CD4-positive, alpha-beta T cell treated with Interferon alpha-2 for 1 hour (primary cell): ENCODE measurements at regions not wholly inside any gene's neighbourhood (a gene's known extent, or its start where the extent isn't known, plus 50 kb on each side); places are given as distances from the start of the nearest gene placed in this dataset.
A peak's percentile ranks its signal among the peaks of the same experiment; 100 is the strongest.
"Not testable (repeated sequence)": the region's sequence is repeated elsewhere in the genome, so short reads cannot be mapped to it uniquely, and the experiment has no call there.

Experiments
- DNase-seq, 2 donors: peaks; one replicate each; pipeline ENCODE4 v3.0.0-alpha.2; 2020 to 2022

GRCh38 chr5:136738829-136739228 is 373.5 kb upstream of the TRPC7 start:
- no peak for DNase-seq

GRCh38 chr5:136736021-136736420 is 370.7 kb upstream of the TRPC7 start:
- DNase-seq = no peak

GRCh38 chr5:136735611-136736010 is 370.3 kb upstream of the TRPC7 start:
- DNase-seq = not testable (repeated sequence)

GRCh38 chr5:136734628-136735027 is 369.3 kb upstream of the TRPC7 start:
- DNase-seq = no peak

- no peak for DNase-seq
Observed at GRCh38 chr5:136732751-136733150, 367.4 kb upstream of the TRPC7 start.

- no peak for DNase-seq
Observed at GRCh38 chr5:136731241-136731900, 366.0 kb upstream of the TRPC7 start.

GRCh38 chr5:136730426-136730825 is 365.1 kb upstream of the TRPC7 start:
- DNase-seq = no peak

- no peak for DNase-seq
Observed at GRCh38 chr5:136729901-136730355, 364.6 kb upstream of the TRPC7 start.

GRCh38 chr5:136726506-136726905 is 361.2 kb upstream of the TRPC7 start:
- no peak for DNase-seq

- no peak for DNase-seq
Observed at GRCh38 chr5:136724161-136724560, 358.8 kb upstream of the TRPC7 start.

GRCh38 chr5:136722581-136722980 is 357.2 kb upstream of the TRPC7 start:
- DNase-seq = no peak

GRCh38 chr5:136722086-136722485 is 356.7 kb upstream of the TRPC7 start:
- no peak for DNase-seq

- DNase-seq = no peak
Observed at GRCh38 chr5:136720674-136721073, 355.3 kb upstream of the TRPC7 start.

- no peak for DNase-seq
Observed at GRCh38 chr5:136717917-136718316, 352.6 kb upstream of the TRPC7 start.

GRCh38 chr5:136714286-136714685 is 348.9 kb upstream of the TRPC7 start:
- no peak for DNase-seq

GRCh38 chr5:136712628-136713027 is 347.3 kb upstream of the TRPC7 start:
- DNase-seq = no peak

- no peak for DNase-seq
Observed at GRCh38 chr5:136710834-136711233, 345.5 kb upstream of the TRPC7 start.

GRCh38 chr5:136703706-136704105 is 338.4 kb upstream of the TRPC7 start:
- no peak for DNase-seq

GRCh38 chr5:136703036-136703435 is 337.7 kb upstream of the TRPC7 start:
- DNase-seq = no peak

GRCh38 chr5:136701191-136701590 is 335.8 kb upstream of the TRPC7 start:
- no peak for DNase-seq

- DNase-seq = no peak
Observed at GRCh38 chr5:136699651-136700050, 334.3 kb upstream of the TRPC7 start.

GRCh38 chr5:136698970-136699369 is 333.6 kb upstream of the TRPC7 start:
- no peak for DNase-seq

GRCh38 chr5:136694258-136694657 is 328.9 kb upstream of the TRPC7 start:
- DNase-seq = no peak

GRCh38 chr5:136689552-136689951 is 324.2 kb upstream of the TRPC7 start:
- DNase-seq = no peak

GRCh38 chr5:136686192-136686872 is 321.0 kb upstream of the TRPC7 start:
- DNase-seq = peak in 1 of 2 donors; percentile 0
